GM19023 (cell line): ENCODE measurements at regions not wholly inside any gene's neighbourhood (a gene's known extent, or its start where the extent isn't known, plus 50 kb on each side); places are given as distances from the start of the nearest gene placed in this dataset.

Experiments used
- ATAC-seq: cut with Tn5 transposase; IDR thresholded peaks from one replicate; pipeline ENCODE4 v1.9.1; 2021; ENCODE audit warnings: mild to moderate bottlenecking, moderate library complexity; ENCODE audit not compliant: unreplicated experiment

DNA sequence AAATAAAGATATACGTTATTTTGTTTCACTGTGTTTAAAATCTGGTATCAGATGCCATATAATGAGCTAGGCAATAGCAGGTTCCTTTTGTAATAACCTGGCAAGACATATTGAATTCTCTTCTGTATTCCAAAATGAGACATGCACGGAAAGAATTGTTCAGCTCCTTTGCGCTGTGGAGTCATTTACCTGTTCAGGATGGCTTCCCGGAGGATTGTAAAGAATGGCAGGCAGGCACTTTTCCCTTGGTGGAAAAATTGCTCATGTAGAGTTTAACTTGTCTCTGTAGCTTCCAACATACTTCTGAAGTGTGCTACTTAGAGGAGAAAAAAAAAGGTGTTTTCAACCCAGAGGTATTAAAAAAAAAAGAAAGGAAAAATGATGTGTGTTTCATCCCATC lies 805.2 kb downstream of the GALC start:
- no peak for ATAC-seq

DNA sequence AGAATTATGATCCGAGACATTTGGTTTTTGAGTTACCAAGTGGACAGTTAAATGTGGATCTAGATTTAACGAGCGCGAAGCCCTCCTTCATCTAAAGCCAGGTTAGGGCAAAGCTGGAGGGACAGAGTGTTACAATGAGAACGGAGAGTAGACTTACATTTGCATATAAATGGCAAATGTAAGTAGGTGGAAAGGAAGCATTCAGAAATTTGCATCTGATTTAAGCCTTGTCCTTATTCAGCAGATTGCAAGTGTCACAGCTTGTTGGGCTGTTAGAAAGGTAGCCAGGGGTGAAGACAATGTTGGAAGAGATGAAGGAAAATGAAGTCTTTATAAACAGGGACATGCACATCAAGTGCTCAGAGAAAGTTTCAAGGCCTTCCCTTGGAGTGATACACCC lies 806.2 kb downstream of the GALC start:
- ATAC-seq: no peak

DNA sequence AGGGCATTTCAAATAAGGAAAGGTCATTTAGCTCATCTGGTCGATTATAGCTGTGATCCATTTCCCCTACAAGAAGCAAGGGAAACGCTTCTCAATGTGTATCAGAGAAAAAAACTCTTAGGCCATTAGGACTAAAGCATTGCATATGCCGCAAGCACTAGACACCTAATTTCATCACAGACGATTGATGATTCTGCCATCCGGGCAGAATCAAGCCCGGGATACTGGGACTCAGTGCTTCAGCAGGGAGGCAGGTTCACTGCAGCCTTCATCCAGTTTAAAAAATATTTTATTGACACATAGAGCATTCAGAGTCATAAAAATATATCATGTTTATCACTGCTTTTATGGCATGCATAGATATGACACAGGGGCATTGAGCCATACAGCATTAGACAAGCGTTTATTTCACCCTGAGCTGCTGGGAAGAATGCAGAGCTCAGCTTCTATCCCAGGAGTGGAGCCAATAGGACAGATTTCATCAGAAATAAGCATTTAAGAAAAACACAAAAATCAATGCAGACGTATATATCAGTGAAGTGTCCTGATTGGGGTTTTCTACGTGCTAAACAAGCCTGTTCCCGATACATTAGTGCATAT lies 806.9 kb downstream of the GALC start:
- ATAC-seq: no peak

DNA sequence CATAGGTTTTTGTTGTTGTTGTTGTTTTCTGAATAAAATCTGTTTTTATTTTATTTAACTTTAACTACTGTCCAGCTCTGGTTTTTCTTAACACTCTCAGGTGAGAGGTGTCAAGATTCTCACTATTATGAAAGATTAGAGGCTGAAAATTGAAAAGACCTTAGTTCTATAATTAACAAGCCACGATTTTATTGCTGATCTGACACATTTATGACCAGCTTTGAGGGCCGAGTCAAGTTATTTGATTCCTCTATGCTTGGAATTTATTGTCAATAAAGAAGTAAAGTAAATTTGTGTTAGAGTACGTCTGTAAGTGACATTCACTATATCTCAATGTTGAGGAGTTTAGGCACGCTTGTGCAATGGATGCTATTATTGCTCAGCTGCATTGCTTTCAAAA lies 808.8 kb downstream of the GALC start:
- no peak for ATAC-seq

DNA sequence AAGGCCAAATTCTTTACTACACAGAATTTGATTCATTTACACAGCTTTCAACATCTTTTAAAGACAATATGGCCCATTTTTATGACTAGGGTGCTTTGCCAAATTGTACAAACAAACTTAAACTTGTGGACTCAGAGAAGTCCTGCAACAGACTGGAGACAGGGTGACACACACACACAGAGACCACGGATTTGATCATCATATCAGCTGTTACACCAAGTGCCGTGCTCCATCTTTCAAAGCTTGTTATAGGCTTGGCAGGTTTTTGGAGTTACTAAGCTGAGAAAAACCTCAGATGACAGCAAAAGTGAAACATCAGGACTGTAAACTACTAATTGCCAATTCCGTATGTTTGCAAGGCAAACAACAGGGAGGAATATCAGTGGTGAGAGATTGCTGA lies 811.7 kb downstream of the GALC start:
- no peak for ATAC-seq

DNA sequence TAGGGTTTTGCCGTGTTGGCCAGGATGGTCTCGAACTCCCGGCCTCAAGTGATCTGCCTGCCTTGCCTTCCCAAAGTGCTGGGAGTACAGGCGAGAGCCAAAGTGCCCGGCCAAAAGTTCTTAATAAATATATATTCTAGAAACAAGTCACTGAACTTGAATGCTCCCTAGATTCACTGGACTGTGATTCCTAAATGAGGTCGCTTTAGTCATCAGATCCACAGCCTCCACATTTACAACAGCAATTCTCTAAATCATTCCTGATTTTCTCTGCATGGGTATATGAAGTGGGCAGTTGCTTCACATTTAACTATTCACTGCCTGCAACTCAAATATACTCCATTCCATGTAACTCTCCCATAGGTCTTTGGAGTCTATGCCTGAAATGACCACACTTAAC lies 813.0 kb downstream of the GALC start:
- ATAC-seq: no peak

DNA sequence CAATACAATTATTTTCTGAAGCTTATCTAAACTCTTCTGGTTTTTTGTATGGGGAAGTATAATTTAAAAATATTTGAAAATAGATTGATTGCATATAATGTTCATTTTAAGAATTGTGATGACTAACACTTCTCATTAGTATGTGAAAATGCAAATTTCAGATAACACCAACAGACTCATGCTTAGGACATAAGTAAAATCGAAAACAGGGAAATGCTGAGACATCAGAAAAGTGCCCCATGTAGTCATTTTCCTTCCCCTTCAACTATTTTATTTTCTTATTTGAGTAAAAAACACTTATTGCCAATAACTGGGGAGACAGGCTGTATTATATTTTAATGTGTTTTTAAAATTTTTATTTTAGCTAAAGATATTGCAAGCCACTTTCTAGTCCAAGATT lies 814.7 kb downstream of the GALC start:
- ATAC-seq: no peak

DNA sequence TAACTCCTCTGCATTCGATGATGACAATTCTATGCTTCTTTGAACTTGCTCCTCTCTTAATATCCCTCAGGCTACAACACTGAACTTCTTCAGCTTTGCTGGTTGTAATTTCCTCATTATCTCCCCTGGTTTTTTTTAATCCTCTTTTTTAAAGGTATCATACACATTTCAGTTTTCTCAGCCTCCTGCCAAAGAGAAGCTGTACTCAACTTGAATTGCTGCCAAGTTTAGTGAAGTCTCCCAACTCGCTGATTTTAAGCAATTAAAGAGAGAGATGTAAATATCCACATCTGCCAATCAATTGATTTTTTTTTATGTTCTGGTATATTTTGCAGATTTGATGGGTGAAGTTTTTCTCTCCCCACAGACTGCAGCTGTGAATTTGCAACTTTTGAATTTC lies 817.8 kb downstream of the GALC start:
- ATAC-seq: no peak

DNA sequence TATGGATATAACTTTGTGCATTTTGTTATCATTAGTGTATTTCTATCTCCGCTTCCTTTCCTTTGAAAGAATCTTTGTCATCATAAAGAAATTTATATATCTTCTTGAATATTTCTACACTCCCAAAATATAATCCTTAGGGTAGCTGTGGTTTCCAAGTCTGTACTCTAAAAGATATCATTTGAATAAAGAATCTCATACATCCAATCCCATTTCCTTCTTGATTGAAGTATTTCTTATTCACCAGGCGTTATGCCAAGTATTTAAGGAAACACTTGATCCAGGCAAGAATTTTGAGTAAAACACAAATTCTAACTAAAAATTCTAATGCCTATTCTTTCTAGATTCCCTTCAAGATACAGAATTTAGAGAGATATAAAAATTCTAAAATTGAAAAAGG lies 821.8 kb downstream of the GALC start:
- ATAC-seq: no peak

DNA sequence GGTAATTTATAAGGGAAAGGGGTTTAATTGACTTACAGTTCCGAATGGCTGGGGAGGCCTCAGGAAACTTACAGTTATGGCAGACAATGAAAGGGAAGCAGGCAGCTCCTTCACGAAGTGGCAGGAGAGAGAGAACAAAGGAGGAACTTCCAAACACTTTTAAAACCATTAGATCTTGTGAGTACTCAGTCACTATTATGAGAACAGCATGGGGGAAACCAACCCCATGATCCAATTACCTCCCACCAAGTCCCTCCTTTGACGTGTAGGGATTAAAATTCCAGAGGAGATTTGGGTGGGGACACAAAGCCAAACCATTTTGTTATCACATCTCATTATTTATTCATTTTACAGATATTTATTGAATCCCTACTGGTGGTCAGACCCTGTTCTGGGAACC lies 822.8 kb downstream of the GALC start:
- no peak for ATAC-seq

DNA sequence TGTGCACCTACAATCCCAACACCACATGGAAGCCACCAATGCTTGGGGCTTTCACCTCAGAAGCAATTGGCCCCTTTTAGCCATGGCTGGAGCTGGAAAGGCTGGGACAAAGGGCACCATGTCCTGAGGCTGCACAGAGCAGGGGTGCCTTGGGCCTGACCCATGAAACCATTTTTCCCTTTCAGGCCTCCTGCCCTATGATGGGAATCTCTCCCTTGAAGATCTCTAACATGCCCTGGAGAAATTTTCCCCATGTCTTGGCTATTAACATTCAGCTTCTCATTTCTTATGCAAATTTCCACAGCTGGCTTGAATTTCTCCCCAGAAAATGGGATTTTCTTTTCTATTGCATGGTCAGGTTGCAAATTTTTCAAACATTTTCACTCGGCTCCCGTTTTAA lies 823.6 kb downstream of the GALC start:
- ATAC-seq: no peak

DNA sequence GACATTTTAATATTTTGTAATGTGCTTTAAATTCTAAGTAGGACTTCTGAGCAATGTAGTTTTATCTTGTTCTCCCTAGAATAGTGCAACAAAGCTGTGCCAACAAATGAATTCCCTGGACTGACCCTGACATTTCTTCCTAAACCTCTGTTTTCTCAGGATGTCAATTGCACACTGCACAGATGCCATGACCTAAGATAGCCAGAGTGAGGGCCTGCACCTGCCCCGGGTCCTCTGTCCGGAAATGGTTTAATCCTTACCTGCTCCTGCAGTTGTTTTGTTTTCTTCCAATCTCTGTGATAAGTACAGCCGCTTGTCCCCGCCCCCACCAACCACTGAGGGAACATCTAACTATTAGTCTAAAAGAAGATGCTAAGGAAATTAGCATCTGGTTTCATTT lies 831.5 kb downstream of the GALC start:
- ATAC-seq: no peak

DNA sequence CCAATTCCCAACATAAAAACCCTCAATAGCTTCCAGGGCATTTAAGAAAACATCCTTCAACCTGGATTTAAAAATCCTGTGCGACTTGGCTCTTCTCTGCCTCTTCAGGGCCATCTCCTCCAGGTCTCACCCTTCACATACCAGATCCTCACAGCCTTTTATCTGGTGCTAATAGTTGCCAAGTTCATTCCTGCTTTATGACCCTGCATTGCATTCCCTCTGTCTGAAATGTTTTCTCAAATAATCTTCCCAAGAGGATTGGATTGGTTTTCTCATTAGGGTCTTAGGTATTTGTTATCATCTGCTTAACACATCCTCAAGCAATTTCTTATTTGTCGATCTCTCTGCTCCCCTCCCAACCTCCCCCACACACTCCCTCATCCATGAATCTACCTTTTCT lies 832.0 kb downstream of the GALC start:
- no peak for ATAC-seq

DNA sequence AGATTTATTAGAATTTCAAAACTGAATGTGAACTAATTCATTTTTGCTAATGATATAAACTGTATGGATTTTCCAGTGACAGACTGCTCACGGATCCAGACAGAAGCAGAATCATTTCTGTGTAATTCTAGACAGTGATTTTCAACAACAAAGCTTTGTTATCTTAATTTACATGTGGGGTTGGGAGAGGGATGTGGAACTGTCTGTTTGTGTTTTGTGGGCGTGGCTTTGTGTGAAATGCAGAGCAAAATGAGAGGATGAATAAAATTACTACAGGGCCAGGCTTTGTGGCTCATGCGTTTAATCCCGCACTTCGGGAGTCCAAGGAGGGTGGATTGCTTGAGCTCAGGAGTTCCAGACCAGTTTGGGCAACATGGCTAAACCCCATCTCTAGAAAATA lies 834.7 kb downstream of the GALC start:
- ATAC-seq: no peak

DNA sequence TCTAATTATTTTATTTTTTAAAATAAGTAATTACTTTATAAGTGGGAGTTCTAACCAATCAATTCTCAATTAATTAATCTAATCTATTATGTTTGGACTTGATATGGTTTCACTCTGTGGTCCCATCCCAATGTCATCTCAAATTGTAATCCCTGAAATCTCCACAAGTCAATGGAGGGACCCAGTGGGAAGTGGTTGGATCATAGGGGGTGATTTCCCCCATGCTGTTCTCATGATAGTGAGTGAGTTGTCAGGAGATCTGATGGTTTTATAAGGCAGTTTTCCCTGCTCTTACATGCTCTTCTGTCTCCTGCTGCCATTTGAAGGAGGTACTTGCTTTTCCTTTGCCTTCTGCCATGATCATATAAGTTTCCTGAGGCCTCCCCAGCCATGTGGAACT lies 836.1 kb downstream of the GALC start:
- no peak for ATAC-seq

DNA sequence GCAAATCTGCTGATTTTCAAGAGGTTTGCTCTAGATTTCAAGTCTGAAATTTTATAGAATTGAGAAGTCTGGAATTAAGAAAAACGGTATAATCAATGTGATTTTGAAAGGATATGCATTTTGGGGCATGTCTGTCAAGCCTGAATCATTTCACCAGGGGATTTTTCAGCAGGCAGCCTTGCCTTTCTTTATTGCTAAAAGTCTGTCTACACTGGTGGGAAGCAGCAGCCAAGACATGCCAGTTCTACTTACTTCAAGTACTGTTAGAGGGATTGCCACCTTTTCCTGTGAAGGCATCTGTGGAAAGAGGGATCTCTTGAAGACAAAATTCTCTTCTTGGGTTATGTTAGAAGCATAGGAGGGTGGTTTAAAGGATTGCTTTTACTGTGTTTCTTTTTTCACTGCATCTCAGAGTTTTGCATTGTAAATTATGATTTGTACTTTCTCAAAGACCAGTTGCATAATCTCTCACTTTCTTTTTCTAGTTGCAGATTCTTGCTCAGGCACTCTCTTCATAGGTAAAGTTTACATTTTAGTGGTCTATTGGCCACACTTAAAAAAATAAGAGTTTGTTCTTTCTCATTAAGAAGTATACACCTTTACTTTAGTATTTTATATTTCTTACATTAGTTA lies 837.0 kb downstream of the GALC start:
- no peak for ATAC-seq

DNA sequence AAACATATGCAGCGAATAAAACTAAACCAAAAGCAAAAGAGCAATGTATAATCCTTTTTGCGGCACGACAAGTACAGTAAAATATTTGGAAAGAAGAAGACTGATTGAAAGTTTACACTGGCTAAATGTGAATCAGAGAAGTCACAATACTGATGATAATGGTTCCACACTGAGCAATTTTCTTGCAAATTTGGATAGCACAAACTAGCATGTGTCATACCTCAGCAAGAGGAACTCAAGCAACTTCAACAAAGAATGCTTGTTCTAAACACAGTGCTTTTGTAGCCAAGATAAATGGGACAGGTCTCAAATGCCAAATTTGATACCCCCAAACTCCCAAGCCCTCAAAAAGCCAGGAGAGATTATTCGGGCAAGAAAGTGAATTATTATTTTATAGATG lies 839.1 kb downstream of the GALC start:
- ATAC-seq: no peak

DNA sequence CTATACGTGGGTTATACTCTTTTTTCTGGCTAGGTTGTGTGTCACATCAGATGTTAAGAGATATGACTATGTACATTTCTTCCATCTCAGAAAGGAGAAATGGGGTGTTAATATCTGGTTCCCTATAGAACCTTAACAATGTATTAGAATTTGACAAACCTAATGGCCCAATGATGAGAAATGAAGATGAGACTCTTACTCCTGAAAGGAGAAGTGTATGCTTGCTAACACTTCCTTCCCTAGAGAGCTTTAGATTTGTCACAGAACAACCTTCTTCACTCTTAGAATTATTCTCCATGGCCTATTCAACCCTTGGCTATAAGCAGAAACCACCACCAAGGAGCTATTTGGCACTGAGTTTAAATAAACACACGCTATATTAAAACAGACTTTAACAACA lies 839.6 kb downstream of the GALC start:
- no peak for ATAC-seq

DNA sequence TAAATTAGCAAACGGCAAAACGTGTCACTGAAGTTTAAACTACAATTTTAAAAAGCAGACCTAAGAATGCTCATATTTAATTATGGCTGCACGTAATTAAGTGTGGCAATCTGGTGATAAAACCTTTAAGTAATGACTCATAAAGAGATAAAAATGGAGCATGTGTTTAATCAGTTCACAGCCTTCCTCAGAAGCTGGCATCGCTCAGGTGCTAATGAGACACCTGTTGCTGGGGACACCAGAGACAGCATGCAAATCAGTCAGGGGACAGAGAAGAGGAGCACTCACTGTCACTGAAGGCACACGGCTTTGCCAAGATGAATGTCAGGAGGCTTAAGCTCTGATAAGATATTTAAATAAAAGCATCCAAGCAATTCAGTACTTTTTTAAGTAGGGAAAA lies 840.3 kb downstream of the GALC start:
- no peak for ATAC-seq

DNA sequence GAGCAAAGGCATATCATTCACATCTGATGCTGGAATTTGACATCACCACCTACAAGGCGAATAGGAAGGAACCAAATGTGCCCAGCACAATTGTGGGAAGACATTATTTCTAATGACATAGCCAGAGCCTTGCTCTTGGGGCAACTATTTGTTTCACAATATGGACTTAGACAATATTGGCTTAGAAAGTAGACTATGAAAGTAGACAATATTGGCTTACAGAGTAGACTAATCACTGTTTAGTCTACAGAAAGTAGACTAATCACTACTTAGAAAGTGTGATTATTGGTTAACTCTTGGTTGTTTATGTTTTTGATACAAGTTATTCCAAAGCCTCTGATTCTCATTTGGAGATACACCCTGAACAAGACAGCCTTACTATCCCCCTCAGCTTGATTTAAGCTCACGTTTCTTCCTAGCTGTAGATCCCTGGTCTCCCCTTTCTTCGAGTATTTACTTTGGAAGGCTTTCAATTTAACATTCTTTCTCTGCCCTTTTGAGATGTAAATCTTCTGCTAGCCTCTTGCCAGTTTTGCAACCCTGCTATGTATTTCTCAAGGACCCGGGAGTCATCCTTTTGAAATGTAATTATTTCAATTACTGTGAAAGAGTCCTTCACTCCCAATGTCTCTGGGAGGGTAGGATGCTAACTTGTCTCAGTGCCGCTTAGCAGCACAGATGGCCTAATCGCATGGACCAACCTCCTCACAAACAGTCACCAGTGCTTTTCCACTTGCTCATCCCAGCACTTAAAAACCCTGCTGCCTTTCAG lies 843.2 kb downstream of the GALC start:
- no peak for ATAC-seq

DNA sequence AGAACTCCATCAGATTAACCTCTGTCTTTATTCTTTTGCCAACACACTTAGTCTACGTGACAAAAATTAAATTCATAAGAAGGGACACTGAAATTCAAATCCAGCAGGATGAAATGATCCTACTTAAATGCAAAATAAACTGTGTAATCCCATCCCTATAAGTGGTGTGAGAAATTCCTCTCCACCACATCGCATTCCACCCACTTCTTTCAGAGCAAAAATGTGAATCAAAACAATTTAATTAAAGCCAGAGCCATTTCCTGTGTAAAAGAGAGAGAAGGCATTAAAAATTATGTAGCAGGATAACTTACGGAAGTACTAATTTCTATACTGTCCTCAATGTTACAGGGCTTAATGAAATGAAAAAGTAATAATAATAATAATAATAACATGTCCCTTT lies 844.3 kb downstream of the GALC start:
- ATAC-seq: no peak

DNA sequence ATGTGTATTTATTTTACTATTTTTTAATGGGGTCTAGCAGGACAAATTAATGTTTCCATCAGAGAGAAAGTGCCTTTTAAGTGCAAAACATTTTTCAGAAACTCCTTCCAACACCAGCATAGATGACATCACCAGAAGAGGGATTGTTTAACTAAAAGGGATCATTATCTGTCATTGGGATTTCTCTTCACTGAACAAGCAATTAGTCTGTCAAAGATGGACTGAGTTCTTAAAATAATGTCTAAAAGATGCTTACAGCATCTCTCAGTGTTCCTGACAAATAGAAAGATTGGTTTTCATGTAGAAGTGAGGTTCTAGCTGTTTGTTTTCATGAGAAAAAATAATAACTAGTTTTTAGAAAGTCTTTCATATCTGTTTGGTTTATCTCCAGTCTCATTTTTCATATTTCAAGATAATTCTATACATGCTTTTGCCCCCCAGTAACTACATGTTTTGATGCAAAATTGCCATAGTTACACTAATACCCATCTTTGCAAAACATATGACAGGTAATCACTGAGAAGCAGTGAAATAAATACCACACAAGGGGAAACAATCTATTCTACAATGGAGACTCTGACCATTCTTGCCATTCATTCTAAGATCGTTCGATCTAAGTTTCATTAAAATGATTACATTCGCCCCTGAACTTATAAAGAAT lies 850.3 kb downstream of the GALC start:
- ATAC-seq: no peak
